Testis (tissue), 2 donors: ENCODE measurements at regions not wholly inside any gene's neighbourhood (a gene's known extent, or its start where the extent isn't known, plus 50 kb on each side); places are given as distances from the start of the nearest gene placed in this dataset.

Source experiments
- CTCF ChIP-seq, 3 experiments: fragments of 450-650 bp in 2 of 3; fragments of 200-600 bp in 1 of 3; sonication (generic) in 1 of 3; IDR thresholded peaks; one replicate each; pipeline ENCODE4 v1.5.1; 2016 to 2019; ENCODE audit warnings: antibody characterized with exemption in 3 of 3, mild to moderate bottlenecking in 2 of 3, moderate library complexity in 1 of 3
- POLR2A ChIP-seq: fragments of 450-650 bp; IDR thresholded peaks from one replicate; pipeline ENCODE4 v1.6.1; 2017; ENCODE audit warnings: antibody characterized with exemption, mild to moderate bottlenecking, moderate library complexity

DNA sequence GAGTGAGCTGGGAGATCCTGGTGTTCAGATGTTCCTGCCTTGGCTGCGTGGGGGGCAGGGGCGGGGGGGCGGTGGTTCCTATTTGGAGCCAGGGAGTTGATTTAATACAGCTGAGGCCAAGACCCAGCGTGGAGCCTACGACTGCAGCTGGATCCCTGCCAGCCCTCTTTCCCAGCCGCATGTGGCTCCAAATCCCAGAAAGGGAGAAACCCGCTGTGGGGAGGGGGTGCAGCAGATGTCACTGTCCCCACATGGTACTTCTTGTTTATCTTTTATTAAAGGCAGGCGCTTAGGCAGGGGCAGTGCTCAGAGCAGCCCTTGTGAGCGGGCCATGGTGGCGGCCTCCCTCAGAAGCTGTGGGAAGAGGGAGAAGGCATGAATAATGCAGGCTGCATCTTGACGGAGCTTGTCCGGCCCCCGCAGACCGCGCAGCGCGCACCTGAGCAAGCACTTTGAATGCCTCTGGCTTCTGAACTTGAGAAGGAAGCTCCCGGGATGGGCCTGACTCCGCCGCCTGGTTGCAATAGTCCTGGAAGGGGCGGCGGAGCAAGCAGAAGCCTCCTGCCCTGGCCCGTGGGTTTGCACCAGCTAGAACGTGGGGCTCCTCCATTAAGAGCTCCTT lies 112.1 kb downstream of the GLI2 start:
- TF ChIP-seq CTCF (IDR thresholded peaks at IDR 0.05): no peak
- no peak for TF ChIP-seq POLR2A
